Activated CD8-positive, alpha-beta memory T cell treated with anti-CD3 and anti-CD28 coated beads, Interleukin-2, amount 50 U/mL, for 24 hours (primary cell): ENCODE measurements at regions not wholly inside any gene's neighbourhood (a gene's known extent, or its start where the extent isn't known, plus 50 kb on each side); places are given as distances from the start of the nearest gene placed in this dataset.

Experiments used
- DNase-seq: peaks from one replicate; pipeline ENCODE4 v3.0.0-alpha.2; 2020; ENCODE audit errors: extremely low read depth

- DNase-seq: no peak
These were observed 181.3 kb downstream of the KIF26A start for GRCh38 chr14:104319491-104320241.

DNA sequence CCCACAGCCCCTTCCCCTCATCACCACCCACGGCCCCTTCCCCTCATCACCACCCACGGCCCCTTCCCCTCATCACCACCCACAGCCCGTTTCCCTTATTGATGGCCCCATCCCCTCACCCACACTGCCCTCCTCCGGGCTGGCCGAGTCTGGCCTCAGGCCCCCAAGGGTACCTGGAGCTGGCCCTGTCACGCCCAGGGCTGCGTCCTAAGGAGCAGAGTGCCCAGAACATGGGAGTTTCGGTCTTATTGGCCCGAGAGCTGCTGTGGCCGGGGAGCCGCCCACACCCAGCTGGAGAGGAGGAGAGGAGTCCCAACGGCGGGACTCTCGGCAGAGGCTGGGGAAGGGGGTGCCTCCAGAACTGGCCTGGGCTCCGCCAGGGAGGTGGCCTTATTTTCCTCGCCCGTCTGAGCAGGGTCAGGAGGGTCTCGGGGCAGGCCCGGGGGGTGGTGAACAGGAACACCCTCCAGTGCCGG is 182.3 kb downstream of the KIF26A start:
- DNase-seq: no peak

- no peak for DNase-seq
These were observed 182.9 kb downstream of the KIF26A start for GRCh38 chr14:104321088-104321801.

GRCh38 chr14:104321802-104322130 is 183.4 kb downstream of the KIF26A start:
- no peak for DNase-seq

DNA sequence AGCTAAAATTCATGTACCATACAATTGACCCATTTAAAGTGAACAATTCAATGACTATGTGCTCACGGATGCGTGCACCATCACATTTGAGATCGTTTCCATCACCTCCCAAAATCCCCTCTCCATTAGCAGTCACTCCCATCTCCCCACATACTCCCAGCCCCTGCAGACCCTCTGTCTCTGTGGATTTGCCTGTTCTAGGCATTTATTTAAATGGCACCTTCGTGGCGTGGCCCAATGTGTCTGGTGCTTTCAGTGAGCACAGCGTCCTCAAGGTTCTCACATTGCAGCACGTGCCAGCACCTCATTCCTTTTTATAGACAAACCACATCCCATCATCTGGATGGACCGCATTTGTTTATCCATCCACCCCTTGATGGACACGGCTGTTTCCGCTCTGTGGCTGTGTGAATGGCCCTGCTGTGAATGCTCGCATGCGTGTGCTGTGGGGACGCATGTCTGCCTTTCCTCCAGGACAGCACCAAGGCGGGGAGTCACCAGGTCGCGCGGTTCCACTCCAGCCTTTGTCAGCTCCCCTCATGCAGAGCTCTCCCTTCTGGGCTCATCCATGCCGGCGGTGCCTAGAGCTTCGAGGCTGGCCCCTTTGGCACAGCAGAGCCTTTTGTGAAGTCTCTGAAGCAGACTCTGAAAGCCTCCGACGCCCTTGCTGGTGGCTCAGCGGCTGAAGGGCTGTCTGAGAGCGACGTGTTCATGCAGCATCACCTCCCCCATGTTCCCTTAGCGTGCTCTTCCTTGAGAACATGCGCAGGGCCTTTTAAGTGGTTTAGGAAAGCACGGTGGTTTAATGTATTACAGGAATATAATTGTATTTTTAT is 184.4 kb downstream of the KIF26A start:
- no peak for DNase-seq

GRCh38 chr14:104323551-104324175 is 185.3 kb downstream of the KIF26A start:
- no peak for DNase-seq

GRCh38 chr14:104326848-104327247 is 188.5 kb downstream of the KIF26A start:
- DNase-seq: no peak

GRCh38 chr14:104328607-104329006 is 190.2 kb downstream of the KIF26A start:
- no peak for DNase-seq

- no peak for DNase-seq
These were observed 191.4 kb downstream of the KIF26A start for GRCh38 chr14:104329793-104330192.

DNA sequence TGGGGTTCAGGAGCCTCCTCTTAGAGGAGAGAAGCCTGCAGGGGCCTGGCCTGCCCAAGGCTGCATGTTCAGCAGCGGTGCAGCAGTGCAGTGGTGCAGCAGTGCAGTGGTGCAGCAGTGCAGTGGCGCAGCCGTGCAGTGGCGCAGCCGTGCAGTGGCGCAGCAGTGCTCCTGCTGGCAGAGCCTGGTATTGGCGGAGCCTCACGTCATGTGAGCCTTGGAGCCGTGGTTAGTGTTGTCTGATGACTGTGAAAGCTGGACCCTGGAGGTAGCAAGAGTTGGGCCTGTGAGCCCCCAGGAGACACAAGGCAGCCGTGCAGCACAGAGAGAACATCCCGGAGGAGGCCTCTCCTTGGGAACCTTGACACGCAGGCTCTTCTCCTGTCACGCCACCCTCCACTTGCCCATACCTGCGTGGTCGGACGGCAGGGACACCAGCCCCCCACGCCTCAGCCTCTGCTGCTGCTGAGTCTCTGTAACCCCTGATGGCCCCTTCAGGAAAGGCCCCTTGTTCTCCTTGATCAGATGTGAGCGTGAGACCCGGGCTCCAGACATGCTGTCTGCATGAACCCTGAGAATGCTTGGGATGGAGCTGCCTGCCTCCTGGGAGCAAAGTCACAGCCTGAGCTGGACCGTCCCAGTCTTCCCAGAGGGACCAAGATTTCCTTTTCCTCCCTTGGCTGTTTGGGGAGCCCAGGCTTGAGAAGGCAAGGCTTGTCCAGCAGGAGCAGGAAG is 193.7 kb downstream of the KIF26A start:
- no peak for DNase-seq

DNA sequence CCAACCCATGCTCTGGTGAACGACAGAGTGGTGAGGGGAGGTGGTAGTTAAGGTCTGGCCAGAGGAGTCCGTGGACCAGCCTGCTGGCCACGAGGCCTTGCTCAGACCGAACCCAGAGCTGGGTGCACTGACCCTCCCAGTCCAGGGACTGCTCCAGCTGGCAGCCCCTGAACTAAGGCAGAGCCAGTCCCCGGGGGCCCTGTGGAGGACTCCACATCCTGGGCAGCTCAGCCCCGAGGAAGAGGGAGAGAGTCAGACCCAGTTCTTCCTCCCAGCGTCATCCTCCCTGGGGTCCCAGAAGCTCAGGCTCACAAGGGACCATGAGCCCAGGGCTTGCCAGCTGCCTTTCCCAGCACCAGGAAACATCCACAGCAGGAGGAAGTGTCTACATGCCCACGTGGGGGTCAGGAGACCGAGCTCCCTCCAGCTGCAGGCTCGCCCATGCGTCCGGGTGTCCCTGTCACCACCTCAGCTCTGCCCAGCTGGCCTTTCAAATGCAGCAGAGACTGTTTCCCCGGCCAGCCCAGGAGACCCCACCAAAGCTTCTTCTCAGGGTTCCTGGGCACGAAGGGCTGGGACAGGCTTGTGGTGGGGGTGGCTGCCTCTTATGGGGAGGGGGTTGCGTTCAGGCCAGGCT is 194.4 kb downstream of the KIF26A start:
- DNase-seq: no peak

DNA sequence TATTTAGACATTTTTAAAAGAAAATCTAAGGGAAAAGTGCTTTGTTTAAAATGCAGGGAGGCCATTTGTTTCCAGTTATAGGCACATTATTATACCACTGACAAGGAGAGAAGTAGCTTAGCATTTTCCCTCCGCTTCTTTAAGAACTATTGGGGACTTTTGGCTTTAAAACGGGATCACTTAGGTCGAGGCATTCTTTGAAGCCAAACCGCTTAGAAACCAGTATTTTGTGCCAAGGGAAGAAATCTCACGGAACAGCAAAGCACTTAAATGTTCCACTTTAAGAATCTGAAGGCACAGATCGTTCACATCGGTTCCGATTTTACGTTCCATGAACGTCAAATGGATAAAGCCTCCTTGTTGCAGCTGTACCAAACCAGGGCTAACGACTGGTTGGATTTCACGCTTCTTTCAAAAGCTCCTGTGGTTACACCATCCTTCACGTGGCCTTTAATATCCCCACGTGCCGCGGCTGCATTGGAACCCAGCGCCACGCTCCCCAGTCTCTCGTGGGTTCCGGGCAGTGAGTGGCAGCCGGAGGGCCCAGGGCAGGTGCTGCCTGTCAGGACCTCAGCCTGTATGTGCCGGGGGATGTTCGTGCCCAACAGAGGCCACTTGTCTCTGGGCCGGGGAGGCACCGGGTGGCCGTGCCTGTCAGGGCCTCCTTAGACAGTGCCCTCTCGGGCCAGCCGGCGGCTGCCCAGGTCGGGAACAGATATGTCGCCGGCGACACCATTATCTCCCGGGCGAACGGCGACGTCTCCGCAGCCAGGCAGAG is 195.4 kb downstream of the KIF26A start:
- DNase-seq: no peak

- no peak for DNase-seq
These were observed 196.2 kb downstream of the KIF26A start for GRCh38 chr14:104334424-104335161.

DNA sequence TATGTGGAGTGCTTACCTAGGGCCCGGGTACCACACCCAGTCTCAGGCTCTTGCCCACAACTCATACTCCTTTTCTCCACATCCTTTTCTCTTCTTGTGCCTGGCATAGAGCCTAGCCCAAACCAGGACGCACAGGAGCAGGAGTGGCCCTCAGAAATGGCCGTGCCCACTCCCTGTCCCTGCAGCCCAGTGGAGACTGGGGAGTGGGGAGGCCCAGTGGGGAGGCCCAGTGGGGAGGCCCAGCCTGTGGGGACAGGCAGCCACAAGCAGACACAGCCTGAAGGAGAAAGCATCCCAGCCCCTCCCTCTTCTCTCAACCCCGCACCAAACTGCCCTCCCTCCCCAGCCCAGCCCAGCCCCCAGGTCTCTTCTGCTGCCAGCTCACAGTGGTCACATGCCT is 196.8 kb downstream of the KIF26A start:
- DNase-seq: no peak

- no peak for DNase-seq
These were observed 197.2 kb downstream of the KIF26A start for GRCh38 chr14:104335611-104336010.

- no peak for DNase-seq
These were observed 199.0 kb downstream of the KIF26A start for GRCh38 chr14:104337351-104337750.

GRCh38 chr14:104339361-104339760 is 201.0 kb downstream of the KIF26A start:
- no peak for DNase-seq

GRCh38 chr14:104339829-104340228 is 201.4 kb downstream of the KIF26A start:
- DNase-seq: no peak
